ENCODE measurements at regions not wholly inside any gene's neighbourhood (a gene's known extent, or its start where the extent isn't known, plus 50 kb on each side); places are given as distances from the start of the nearest gene placed in this dataset.
"Not testable (repeated sequence)": the region's sequence is repeated elsewhere in the genome, so short reads cannot be mapped to it uniquely, and the experiment has no call there.

DNA sequence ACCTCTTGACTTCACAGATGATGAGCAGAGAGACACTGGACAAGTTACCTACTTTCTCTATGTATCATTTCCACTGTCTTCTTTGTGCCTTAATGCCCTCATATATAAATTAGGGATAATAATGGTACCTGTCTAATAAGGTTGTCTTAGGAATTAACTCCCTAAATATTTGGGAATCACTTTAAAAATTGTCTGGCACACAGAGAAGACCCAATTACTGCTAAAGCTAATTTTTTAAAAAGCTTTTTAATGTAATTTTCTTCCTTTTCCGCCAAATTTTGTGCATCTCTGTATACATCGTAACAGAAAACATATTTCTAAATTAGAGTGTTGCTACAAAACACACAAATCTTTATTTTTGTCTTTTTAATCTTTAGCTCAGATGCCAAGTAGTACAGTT lies 816.8 kb upstream of the ADGRB3 start:
- TF ChIP-seq, protein P1, sequence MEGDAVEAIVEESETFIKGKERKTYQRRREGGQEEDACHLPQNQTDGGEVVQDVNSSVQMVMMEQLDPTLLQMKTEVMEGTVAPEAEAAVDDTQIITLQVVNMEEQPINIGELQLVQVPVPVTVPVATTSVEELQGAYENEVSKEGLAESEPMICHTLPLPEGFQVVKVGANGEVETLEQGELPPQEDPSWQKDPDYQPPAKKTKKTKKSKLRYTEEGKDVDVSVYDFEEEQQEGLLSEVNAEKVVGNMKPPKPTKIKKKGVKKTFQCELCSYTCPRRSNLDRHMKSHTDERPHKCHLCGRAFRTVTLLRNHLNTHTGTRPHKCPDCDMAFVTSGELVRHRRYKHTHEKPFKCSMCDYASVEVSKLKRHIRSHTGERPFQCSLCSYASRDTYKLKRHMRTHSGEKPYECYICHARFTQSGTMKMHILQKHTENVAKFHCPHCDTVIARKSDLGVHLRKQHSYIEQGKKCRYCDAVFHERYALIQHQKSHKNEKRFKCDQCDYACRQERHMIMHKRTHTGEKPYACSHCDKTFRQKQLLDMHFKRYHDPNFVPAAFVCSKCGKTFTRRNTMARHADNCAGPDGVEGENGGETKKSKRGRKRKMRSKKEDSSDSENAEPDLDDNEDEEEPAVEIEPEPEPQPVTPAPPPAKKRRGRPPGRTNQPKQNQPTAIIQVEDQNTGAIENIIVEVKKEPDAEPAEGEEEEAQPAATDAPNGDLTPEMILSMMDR (IDR thresholded peaks at IDR 0.05), result no peak

DNA sequence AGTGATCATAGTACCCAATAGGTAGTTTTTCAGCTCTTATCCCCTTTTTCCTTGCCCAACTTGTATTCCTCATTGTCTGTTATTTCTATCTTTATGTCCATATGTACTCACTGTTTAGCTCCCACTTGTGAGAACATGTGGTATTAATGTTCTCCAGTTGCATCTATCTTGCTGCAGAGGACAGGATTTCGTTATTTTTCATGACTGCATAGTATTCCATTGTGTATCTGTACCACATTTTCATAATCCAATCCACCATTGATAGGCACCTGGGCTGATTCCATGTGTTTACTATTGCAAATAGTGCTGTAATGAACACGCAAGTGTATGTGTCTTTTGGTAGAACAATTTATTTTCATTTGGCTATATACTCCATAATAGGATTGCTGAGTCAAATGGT lies 819.5 kb upstream of the ADGRB3 start:
- ATAC-seq (ENCODE audit: low FRiP score) (no peak), DNase-seq (ENCODE audit: low spot score) (no peak)
- TF ChIP-seq, protein P1 (IDR thresholded peaks at IDR 0.05), result no peak

More for the DNA sequence above, 816.8 kb upstream of the ADGRB3 start:
- ATAC-seq (ENCODE audit: low FRiP score), result no peak
- no peak for DNase-seq (ENCODE audit: low spot score)

DNA sequence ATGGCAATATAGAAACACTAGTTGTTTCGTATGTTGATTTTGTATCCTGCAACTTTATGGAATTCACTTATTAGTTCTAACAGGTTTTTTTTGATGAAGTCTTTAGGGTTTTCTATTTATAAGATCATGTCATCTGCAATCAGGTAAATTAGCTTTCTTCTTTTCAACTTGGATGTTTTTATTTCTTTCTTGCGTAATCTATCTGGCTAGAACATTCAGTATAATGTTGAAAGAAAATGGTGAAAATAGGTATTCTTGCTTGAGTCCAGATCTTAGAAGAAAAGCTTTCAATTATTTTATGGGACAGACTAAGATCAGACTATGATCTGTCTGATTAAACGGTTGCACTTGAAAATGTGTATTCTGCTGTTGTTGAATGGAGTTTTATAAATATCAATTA lies 820.8 kb upstream of the ADGRB3 start:
- ATAC-seq (ENCODE audit: low FRiP score) (no peak), DNase-seq (ENCODE audit: low spot score) (no peak)
- TF ChIP-seq, protein P1 (IDR thresholded peaks at IDR 0.05), result no peak

DNA sequence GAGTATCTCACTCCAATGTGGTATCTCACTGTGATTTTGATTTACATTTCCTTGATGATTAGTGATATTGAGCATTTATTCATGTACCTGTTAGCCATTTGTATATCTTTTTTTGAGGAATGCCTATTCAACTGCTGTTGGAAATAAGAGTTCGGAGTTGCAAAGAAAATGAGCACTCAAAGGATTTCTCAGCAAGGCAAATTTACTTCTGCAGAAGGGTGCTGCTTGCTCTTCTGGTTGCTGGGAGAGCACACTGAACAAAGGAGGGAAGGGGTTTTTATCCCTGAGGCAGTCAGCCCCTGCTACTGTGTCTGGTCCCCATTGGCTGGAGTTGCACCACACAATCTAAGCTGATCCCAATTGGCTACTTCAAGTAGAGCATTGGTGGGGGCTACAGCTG lies 822.4 kb upstream of the ADGRB3 start:
- no peak for DNase-seq (ENCODE audit: low spot score)
- TF ChIP-seq, protein P1 (IDR thresholded peaks at IDR 0.05), result no peak
- ATAC-seq (ENCODE audit: low FRiP score), result no peak

DNA sequence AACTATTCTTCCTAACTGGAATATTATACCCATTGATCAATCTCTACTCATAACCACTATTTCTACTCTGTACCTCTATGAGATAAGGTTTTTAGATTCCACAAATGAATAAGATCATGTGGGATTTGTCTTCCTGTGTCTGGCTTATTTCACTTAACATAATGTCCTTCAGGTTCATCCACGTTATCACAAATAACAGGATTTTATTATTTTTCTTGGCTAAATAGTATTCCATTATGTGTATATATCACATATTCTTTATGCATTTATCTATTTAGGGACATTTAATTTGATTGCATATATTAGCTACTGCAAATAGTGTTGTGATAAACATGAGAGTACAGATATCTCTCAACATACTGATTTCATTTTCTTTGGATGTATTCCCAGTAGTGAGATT lies 823.0 kb upstream of the ADGRB3 start:
- TF ChIP-seq, protein P1 (IDR thresholded peaks at IDR 0.05), result no peak
- DNase-seq (ENCODE audit: low spot score) (no peak), ATAC-seq (ENCODE audit: low FRiP score) (no peak)

DNA sequence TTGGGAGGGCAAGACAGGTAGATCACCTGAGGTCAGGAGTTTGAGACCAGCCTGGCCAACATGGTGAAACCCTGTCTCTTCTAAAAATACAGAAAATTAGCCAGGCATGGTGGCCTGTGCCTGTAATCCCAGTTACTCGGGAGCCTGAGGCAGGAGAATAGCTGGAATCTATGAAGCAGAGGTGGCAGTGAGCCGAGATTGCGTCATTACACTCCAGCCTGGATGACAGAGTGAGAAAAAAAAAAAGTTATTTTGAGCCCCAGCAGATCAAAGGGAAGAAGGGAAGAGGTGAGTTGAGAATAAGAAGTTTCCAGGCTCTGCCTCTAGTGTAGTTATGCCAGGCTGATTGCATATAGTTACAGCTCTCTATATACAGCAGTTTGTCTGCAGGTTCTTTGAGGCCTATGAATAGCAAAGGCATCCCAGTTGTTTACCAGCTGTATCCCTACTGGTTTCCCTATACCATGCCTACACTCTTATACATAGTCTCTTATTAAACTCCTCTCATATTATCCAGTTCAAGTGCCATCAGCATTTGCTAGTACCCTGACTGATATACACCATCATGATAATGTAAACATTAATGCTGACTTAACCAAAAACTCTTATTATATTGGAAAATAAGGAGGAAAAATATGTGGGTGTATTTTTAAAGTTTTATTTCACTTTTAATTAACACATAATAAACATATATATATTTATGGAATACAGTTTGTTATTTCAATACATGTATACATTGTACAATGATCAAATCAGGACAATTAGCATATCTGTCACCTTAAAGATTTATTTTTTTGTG lies 823.6 kb upstream of the ADGRB3 start:
- DNase-seq (ENCODE audit: low spot score) (no peak), ATAC-seq (ENCODE audit: low FRiP score) (no peak)
- TF ChIP-seq, protein P1 (IDR thresholded peaks at IDR 0.05), result no peak

DNA sequence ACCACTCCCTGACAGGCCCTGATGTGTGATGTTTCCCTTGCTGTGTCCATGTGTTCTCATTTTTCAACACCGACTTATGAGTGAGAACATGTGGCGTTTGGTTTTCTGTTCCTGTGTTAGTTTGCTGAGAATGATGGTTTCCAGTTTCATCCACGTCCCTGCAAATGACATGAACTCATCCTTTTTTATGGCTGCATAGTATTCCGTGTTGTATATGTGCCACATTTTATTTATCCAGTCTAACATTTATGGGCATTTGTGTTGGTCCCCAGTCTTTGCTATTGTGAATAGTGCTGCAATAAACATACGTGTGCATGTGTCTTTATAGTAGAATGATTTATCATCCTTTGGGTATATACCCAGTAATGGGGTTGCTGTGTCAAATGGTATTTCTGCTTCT lies 830.3 kb upstream of the ADGRB3 start:
- ATAC-seq (ENCODE audit: low FRiP score); DNase-seq (ENCODE audit: low spot score): not testable (repeated sequence)
